Gastrocnemius medialis (tissue), 4 donors: ENCODE measurements at regions not wholly inside any gene's neighbourhood (a gene's known extent, or its start where the extent isn't known, plus 50 kb on each side); places are given as distances from the start of the nearest gene placed in this dataset.

Experiments
- POLR2A ChIP-seq, 2 donors: fragments of 450-650 bp; IDR thresholded peaks; one replicate each; pipeline ENCODE4 v1.6.1; 2017; ENCODE audit warnings: antibody characterized with exemption in 2 of 2, mild to moderate bottlenecking in 2 of 2, moderate library complexity in 2 of 2
- TF ChIP-seq, protein P1 (sequence below), 5 experiments: fragments of 450-650 bp in 3 of 5; fragments of 200-600 bp in 2 of 5; sonication (generic) in 2 of 5; IDR thresholded peaks in 4 of 5; conservative IDR thresholded peaks in 1 of 5; 1 replicate in 4 of 5; 2 replicates in 1 of 5; pipeline ENCODE4 v1.5.1; 2016 to 2019; ENCODE audit warnings: antibody characterized with exemption in 5 of 5, mild to moderate bottlenecking in 3 of 5, moderate library complexity in 3 of 5

- TF ChIP-seq, protein P1, sequence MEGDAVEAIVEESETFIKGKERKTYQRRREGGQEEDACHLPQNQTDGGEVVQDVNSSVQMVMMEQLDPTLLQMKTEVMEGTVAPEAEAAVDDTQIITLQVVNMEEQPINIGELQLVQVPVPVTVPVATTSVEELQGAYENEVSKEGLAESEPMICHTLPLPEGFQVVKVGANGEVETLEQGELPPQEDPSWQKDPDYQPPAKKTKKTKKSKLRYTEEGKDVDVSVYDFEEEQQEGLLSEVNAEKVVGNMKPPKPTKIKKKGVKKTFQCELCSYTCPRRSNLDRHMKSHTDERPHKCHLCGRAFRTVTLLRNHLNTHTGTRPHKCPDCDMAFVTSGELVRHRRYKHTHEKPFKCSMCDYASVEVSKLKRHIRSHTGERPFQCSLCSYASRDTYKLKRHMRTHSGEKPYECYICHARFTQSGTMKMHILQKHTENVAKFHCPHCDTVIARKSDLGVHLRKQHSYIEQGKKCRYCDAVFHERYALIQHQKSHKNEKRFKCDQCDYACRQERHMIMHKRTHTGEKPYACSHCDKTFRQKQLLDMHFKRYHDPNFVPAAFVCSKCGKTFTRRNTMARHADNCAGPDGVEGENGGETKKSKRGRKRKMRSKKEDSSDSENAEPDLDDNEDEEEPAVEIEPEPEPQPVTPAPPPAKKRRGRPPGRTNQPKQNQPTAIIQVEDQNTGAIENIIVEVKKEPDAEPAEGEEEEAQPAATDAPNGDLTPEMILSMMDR (IDR thresholded peaks at IDR 0.05 in 4 of 5, conservative IDR thresholded peaks at IDR 0.05 in 1 of 5) = no peak
- no peak for TF ChIP-seq POLR2A (IDR thresholded peaks at IDR 0.05)
Measured at GRCh38 chr6:2558098-2558680, 192.5 kb downstream of the MYLK4 start.
